Right lobe of liver (tissue), 6 donors: ENCODE measurements at regions not wholly inside any gene's neighbourhood (a gene's known extent, or its start where the extent isn't known, plus 50 kb on each side); places are given as distances from the start of the nearest gene placed in this dataset.

ENCODE experiments used
- ATAC-seq, 4 donors: fragments of 200-7000 bp; cut with Tn5 transposase; one replicate each; pipeline ENCODE4 v1.9.1; 2020; ENCODE audit warnings: mild to moderate bottlenecking in 4 of 4, moderate library complexity in 4 of 4
- DNase-seq, 3 donors: peaks; one replicate each; pipeline ENCODE4 v3.0.0-alpha.2; 2020
- H3K27ac ChIP-seq, 3 donors: fragments of 200-600 bp; one replicate each; pipeline ENCODE4 v1.8.0; 2022
- H3K27me3 ChIP-seq, 2 donors: fragments of 200-600 bp; one replicate each; pipeline ENCODE4 v1.8.0; 2022
- H3K36me3 ChIP-seq, 4 donors: fragments of 200-600 bp; sonication (generic) in 1 of 4; one replicate each; pipeline versions ENCODE4 v1.5.1 to v1.8.0; 2017 to 2022; ENCODE audit warnings: control low read depth in 1 of 4
- H3K4me1 ChIP-seq, 4 donors: fragments of 200-600 bp; sonication (generic) in 1 of 4; one replicate each; pipeline versions ENCODE4 v1.5.1 to v1.8.0; 2017 to 2022; ENCODE audit warnings: control low read depth in 1 of 4
- H3K4me3 ChIP-seq, 3 donors: fragments of 200-600 bp; one replicate each; pipeline ENCODE4 v1.8.0; 2022
- H3K9me3 ChIP-seq, 4 donors: fragments of 200-600 bp; sonication (generic) in 1 of 4; one replicate each; pipeline versions ENCODE4 v1.5.1 to v1.8.0; 2017 to 2022; ENCODE audit warnings: control low read depth in 1 of 4
- CTCF ChIP-seq, 4 donors: fragments of 200-600 bp in 3 of 4; fragments of 450-650 bp in 1 of 4; IDR thresholded peaks; one replicate each; pipeline versions ENCODE4 v1.5.1 to v1.8.0; 2016 to 2022; ENCODE audit warnings: antibody characterized with exemption in 4 of 4, mild to moderate bottlenecking in 2 of 4
- POLR2A ChIP-seq: fragments of 450-650 bp; IDR thresholded peaks from one replicate; pipeline ENCODE4 v1.6.1; 2017; ENCODE audit warnings: antibody characterized with exemption, mild to moderate bottlenecking
- WGBS: methylation state at CpG from one replicate; pipeline ENCODE4 v1.1.6; 2018; ENCODE audit warnings: low coverage, low lambda C conversion rate; ENCODE audit not compliant: insufficient coverage; ENCODE audit errors: missing lambda C conversion rate; 5-methylcytosine and 5-hydroxymethylcytosine counted together
- intact Hi-C, 2 donors: fragments of 100-400 bp; cut with DNase I; formaldehyde crosslinking; loops; one replicate each; pipeline versions ENCODE4 v1.11.2 to v1.14.1; 2022
- donor health status: DM: no; HTN: yes; CAD: no.
- donor health status: DM: no; HTN: no; CAD: no.
- donor health status: DM: no; HTN: no; CAD: no.
- donor health status: DM: no; HTN: yes; CAD: no.
- donor health status: DM: no; HTN: yes; CAD: no.

- WGBS: 28% methylated on average over 3 of the region's 3 CpGs
- Histone ChIP-seq H3K4me1 (no peaks in the 10 kb centered on the region), H3K4me3 (peak overlapping the region in 2 of 3 donors; percentile 3 to 5), H3K9me3 (no peaks in the 10 kb centered on the region), H3K36me3 (no peaks in the 10 kb centered on the region), H3K27me3 (no peaks in the 10 kb centered on the region), H3K27ac (peak overlapping the region in 2 of 3 donors; percentile 35 to 46)
- peak in 1 of 3 donors; percentile 57 for DNase-seq
- peak; percentile 93 to 98 (median 94) for ATAC-seq
- TF ChIP-seq POLR2A (no peak), CTCF (IDR thresholded peaks at IDR 0.05) (no peak)
- intact Hi-C loops: no loop called here
These were observed 53.5 kb downstream of the PAGE2 start for GRCh38 chrX:55142206-55142918.

- TF ChIP-seq CTCF (IDR thresholded peaks at IDR 0.05) (no peak), POLR2A (no peak)
- 46% methylated on average over 6 of the region's 6 CpGs for WGBS
- H3K27ac ChIP-seq: peak overlapping the region in 1 of 3 donors; percentile 46
- ATAC-seq (peak; percentile 32 to 58 (median 50)), DNase-seq (no peak)
- peak overlapping the region in 2 of 3 donors; percentile 3 to 5 for H3K4me3 ChIP-seq
- H3K36me3 ChIP-seq: no peaks in the 10 kb centered on the region
- H3K27me3 ChIP-seq: no peaks in the 10 kb centered on the region
- H3K9me3 ChIP-seq: no peaks in the 10 kb centered on the region
- intact Hi-C loops: no loop called here
- no peaks in the 10 kb centered on the region for H3K4me1 ChIP-seq
These were observed 54.1 kb downstream of the PAGE2 start for GRCh38 chrX:55142919-55143310.

GRCh38 chrX:55143621-55144020 lies 54.8 kb downstream of the PAGE2 start:
- no peak for DNase-seq
- intact Hi-C loops: no loop called here
- TF ChIP-seq CTCF (IDR thresholded peaks at IDR 0.05) (no peak), POLR2A (no peak)
- no peaks in the 10 kb centered on the region for H3K4me1 ChIP-seq
- H3K9me3 ChIP-seq: no peaks in the 10 kb centered on the region
- peak overlapping the region in 1 of 3 donors; percentile 13 for H3K27ac ChIP-seq
- no peak overlapping the region for H3K4me3 ChIP-seq
- WGBS: 35% methylated on average over 2 of the region's 2 CpGs
- H3K36me3 ChIP-seq: no peaks in the 10 kb centered on the region
- H3K27me3 ChIP-seq: no peaks in the 10 kb centered on the region
- ATAC-seq: peak in 1 of 4 donors; percentile 28

- ATAC-seq (no peak), DNase-seq (no peak)
- intact Hi-C loops: no loop called here
- H3K4me1 ChIP-seq: no peaks in the 10 kb centered on the region
- TF ChIP-seq POLR2A (no peak), CTCF (IDR thresholded peaks at IDR 0.05) (no peak)
- no peak overlapping the region for H3K4me3 ChIP-seq
- H3K9me3 ChIP-seq: no peaks in the 10 kb centered on the region
- H3K27me3 ChIP-seq: no peaks in the 10 kb centered on the region
- no peak overlapping the region for H3K27ac ChIP-seq
- no peaks in the 10 kb centered on the region for H3K36me3 ChIP-seq
- 39% methylated on average over 2 of the region's 2 CpGs for WGBS
These were observed 55.9 kb downstream of the PAGE2 start for GRCh38 chrX:55144697-55145096.
